ENCODE measurements at regions not wholly inside any gene's neighbourhood (a gene's known extent, or its start where the extent isn't known, plus 50 kb on each side); places are given as distances from the start of the nearest gene placed in this dataset.
A peak's percentile ranks its signal among the peaks of the same experiment; 100 is the strongest.

DNA sequence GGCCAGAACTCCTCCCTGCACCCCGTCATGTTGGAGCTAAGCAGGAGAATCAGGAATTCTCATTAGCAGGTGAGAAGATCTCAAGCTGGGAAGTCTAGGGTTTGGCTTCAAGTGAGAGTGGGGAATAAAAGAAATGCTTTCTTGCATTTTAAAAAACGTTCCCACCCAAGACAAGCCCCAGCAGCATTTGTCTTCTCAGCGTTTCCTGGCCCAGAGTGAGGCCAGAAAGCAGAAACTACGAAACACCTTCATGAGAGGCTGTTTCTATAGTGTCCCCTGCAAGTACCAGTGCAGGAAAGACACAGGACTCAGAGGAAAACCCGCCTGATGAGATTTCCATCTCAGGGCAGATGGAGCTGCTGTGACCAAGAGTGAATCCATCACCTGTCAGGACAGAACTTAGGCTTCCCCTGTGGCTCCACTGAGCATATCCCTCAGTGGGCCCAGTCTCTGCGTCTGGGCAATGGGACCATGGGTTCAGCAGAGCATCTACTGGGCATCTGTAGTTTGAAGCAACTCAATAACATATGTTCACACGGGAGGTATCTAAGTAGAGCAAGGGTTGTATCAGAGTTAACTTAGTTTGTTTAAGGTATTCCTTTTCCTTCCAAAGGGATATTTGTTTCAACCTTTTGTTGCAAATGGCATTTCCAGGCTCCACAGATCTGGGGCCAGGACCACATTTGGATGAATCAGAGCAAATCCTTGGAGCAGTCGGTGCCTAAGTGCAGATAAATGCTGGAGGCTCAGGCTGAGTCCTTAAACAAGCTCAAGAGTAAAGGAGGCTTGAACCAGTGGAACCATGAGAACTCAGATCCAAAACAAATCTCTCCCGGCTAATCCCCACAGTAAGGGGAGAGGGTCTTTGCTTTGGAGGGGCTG, 548.3 kb downstream of the MIAT start:
- no peak for DNase-seq (ENCODE audit: low read depth)
- TF ChIP-seq, protein P1, sequence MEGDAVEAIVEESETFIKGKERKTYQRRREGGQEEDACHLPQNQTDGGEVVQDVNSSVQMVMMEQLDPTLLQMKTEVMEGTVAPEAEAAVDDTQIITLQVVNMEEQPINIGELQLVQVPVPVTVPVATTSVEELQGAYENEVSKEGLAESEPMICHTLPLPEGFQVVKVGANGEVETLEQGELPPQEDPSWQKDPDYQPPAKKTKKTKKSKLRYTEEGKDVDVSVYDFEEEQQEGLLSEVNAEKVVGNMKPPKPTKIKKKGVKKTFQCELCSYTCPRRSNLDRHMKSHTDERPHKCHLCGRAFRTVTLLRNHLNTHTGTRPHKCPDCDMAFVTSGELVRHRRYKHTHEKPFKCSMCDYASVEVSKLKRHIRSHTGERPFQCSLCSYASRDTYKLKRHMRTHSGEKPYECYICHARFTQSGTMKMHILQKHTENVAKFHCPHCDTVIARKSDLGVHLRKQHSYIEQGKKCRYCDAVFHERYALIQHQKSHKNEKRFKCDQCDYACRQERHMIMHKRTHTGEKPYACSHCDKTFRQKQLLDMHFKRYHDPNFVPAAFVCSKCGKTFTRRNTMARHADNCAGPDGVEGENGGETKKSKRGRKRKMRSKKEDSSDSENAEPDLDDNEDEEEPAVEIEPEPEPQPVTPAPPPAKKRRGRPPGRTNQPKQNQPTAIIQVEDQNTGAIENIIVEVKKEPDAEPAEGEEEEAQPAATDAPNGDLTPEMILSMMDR (IDR thresholded peaks at IDR 0.05; ENCODE audit: insufficient read depth, low read depth, low read length) = no peak
- no peak overlapping the region for H3K4me3 ChIP-seq (ENCODE audit: low read depth, low read length)

DNA sequence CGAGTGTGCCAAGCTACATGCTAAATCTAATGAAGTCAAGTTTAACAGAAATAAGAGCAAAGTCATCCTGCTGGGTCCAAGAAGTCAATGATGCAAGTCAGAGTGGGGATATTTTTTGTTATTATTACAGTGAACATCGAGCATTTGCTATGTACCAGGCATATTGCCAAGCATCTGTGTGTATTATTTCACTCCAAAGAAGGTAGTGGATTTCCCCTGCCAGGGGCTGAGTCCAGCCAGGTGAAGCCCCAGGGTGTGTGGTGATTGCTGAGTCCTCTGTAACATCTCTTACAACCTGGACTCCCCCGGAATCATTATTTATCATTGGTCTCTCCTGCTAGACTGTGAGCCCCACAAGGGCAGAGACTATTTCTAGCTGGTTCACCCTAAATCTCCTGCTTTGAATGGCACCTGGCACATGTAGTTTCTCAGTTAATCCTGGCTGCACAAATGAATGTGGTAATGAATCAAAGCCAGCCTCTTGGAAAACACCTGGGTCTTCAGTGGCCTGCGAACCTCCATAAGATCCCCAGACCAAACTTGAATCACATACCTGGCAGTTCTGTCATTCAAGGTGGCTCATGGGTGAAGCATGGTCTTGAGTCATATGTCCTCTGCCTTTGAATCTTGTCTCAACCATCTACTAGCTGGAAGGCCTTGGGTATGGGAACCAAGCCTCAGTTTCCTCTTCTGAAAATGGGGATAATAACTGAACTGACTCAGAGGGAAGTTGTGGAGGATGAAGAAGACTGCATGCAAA, 549.2 kb downstream of the MIAT start:
- TF ChIP-seq, protein P1 (IDR thresholded peaks at IDR 0.05; ENCODE audit: insufficient read depth, low read depth, low read length) = no peak
- DNase-seq (ENCODE audit: low read depth) = peak; percentile 30
- H3K4me3 ChIP-seq (ENCODE audit: low read depth, low read length) = no peak overlapping the region

DNA sequence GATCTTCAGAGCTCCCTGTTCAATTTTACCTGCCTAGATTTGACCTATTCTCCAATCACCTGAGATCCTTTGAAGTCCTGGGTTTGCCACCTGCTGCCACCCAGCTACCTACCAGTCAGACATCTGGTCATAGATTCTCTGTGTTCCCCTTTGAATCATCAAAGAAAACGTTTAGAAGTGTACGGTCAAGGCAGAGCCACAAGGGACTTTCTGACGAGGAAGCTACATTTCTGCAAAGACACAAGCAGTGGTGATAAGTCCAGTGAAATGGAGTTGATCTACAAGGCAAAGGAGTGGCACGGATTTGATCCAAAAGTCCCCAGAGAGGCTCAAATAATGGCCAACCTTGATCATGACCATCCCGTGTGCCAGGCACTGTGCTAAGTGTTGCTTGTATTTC, 549.9 kb downstream of the MIAT start:
- no peak overlapping the region for H3K4me3 ChIP-seq (ENCODE audit: low read depth, low read length)
- TF ChIP-seq, protein P1 (IDR thresholded peaks at IDR 0.05; ENCODE audit: insufficient read depth, low read depth, low read length) = no peak
- no peak for DNase-seq (ENCODE audit: low read depth)

DNA sequence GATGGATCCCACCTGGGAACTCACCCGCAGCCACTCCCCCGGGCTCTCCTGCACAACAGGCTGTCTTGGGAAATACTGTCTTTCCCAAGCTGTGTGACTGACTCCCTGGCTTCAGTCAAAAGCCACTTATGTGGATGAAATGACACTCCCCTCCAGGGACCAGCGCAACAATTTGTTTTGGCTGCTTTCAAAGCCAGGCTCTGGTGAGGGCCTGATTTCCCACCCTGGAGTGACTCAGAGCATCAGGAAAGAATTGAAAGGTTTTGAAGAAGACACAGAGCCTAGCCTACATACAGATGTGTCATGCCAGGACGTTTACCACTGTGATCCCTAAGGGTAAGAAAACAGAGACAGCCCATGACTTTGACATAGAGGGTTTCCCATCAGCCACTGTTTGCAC, 550.5 kb downstream of the MIAT start:
- TF ChIP-seq, protein P1 (IDR thresholded peaks at IDR 0.05; ENCODE audit: insufficient read depth, low read depth, low read length) = no peak
- DNase-seq (ENCODE audit: low read depth) = peak; percentile 27
- no peak overlapping the region for H3K4me3 ChIP-seq (ENCODE audit: low read depth, low read length)

DNA sequence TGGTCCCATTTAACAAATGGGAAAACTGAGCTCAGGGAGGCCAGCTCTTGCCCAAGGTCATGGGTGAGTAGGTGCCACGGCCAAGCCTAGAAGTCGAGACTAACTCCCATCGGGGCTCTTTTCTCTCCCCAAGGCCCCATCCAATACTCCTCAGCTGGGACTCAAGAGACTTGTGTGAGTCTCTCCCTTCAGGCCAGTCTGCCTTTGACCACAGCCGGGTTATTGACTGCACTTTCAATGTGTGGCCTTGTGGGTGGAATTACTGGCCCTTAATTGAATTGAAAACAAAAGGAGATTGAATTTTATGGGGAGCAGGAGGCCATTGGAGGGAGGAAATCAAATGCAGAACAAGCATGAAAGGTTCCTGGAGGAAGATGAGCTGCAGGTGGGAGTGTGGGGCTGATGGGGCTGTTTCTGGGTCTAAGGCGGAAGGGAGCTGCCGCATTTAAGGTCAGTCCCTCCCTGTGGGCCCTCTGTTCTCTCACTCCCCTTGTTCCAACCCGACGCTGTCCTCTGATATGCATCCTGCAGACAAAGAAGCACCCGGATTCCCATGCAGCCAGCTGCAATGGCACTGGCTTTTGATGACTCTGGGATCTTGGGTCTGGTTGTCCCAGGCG, 552.8 kb downstream of the MIAT start:
- TF ChIP-seq, protein P1 (IDR thresholded peaks at IDR 0.05; ENCODE audit: insufficient read depth, low read depth, low read length) = no peak
- DNase-seq (ENCODE audit: low read depth) = no peak
- no peak overlapping the region for H3K4me3 ChIP-seq (ENCODE audit: low read depth, low read length)

DNA sequence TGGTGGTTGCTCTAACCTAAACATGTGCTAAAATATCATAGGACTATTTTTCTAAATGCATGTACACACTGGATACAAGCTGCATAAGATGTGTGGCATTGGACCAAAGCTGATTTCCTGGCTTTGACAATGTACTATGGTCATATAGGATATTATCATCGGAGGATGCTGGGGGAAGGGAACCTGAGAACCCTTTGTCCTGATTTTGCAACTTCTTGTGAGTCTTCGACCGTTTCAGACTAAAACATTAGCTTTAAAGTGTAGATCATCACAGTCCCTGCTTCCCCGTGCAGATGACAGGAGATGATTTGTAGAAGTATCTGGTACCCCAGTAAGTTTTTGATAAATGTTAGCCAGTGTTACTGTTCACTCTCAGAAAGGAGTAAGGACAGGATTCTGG, 554.7 kb downstream of the MIAT start:
- no peak overlapping the region for H3K4me3 ChIP-seq (ENCODE audit: low read depth, low read length)
- no peak for DNase-seq (ENCODE audit: low read depth)
- TF ChIP-seq, protein P1 (IDR thresholded peaks at IDR 0.05; ENCODE audit: insufficient read depth, low read depth, low read length) = no peak

Measured in fibroblast of villous mesenchyme (primary cell).